GM18502 (cell line): ENCODE measurements at regions not wholly inside any gene's neighbourhood (a gene's known extent, or its start where the extent isn't known, plus 50 kb on each side); places are given as distances from the start of the nearest gene placed in this dataset.

ENCODE experiments used
- ATAC-seq: cut with Tn5 transposase; IDR thresholded peaks from one replicate; pipeline ENCODE4 v1.9.1; 2021; ENCODE audit warnings: mild to moderate bottlenecking; ENCODE audit not compliant: unreplicated experiment, poor library complexity

DNA sequence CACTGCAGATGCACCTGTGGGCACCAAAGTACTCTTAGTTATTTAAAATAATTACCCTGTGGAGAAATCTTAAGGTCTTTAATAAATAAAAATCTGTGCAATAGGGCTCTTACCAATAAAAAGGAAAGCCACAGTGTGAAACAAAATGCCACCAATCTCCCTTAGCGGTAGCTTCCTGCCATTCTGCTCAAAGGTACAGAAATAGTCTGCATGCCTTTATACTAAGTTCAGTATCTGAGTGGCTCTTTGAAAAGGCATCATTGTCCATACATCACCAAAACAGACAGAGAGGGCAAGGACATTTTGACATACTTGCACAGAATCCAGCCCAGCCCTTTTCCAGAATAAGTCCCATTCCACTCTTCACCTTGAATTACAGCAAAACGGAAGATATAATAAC, 161.0 kb downstream of the KLF12 start:
- ATAC-seq = no peak

DNA sequence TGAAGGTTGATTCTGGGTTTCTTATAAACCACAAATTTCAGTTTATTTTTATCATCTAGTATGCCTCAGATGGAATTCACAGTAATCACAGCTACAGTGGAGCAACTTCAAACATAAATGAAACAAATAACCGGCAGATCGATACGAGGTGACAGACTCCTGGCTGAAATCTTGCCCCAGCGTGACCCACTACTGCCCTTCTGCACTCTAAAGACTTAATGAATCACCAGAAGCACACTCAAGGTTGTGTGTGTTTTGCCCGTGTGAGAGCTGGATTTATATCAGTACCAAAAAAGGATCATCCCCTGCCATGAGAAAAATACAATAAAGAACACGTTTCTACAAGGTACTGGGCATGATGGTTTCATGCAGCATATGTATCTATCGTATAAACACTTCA, 161.7 kb downstream of the KLF12 start:
- ATAC-seq = no peak

DNA sequence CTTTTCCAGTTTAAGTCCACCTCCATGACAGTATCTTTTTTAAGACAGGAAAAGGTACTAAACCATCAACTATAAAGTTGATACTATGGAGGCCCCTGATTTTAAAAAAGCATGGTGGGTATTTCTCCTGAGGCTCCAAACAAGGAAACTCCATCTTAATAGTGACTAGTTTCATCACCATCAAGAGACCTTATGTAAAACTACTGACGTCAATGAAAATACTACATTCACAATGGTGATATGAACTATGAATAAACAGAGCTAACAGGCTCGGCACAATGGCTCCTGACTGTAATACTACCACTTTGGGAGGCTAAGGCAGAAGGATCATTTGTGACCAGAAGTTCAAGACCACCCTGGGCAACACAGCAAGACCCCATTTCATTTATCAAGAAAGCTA, 162.7 kb downstream of the KLF12 start:
- ATAC-seq = no peak

DNA sequence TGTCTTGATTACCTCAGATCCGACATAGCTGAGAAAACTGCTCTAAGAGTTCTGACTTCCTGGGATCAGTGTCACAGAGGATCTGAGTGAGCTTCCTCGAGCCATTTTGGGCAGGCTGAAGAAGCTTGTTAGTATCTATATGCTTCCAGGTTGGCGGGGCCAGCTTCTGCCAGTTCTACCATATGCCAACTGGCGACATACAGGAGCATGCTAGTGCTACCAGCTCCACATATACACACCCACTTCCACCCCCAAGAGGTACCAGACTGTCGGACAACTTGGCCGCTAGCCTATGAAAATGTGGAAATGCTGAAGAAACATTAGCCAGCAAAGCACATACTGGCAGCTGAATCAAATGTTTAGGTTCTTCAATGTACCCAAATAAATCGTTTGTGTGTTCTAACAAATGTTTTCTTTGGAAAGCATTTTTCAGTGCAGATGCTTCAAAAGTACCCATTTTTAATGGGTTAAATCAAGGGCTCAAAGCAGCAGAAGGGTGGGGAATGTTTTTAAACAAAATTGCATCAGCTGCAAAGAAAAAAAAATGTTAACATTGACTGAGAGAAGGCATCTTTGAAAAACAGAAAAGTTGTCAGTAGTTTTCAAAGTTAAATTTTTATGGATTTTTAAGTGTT, 163.7 kb downstream of the KLF12 start:
- no peak for ATAC-seq

DNA sequence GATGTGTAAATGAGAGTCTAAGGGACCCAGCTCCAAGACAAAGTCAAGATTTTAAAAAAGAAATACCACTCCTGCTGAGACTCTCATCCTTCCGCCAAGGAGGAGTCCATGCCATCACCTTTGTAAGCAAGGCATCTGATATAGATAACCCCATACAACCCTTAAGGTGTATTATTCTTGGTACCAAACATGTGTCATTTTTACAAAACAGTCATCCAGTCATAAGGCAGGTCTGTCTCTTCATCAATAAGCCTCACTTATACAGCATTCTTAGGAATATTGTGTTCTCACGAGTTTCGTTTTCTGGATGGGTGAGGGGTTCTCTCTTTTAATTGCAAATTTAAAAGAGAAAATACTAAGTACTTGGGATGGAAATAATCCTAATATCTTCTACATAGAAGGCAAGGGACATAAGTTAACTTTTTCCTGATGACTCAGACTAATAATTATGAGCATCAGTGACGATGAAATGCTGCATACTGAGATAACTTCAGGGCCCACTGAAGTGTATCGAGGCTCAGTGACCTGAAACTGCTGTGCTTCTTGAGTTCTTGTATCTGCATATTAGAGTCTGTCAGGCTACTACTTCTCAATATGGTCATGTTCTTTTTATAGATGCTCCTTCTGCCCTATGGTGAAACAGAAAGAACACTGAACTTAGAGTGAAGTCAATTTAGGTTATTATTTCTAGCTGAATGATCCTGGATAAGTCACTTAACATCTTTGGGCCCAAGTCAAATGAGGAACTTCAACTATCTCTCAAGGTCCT, 166.6 kb downstream of the KLF12 start:
- ATAC-seq = peak; percentile 100

DNA sequence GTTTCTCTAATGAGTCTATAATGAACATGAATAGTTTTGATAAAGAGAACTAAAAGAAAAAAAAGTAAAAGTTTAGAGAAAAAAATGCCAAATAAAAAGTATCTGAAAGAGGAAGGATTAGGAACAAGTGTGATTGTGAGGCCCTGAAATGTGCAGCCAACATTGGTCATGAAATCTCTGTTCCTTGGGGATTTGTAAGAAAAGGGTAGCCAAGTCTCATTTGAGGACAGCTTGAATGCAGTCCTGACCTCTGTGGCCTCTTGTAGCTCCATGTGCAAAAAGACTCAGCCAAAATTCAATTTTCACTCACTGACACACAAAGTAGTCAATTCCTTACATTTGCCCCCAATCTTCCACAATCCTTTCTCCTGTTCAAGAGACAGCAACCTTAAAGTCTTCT, 167.9 kb downstream of the KLF12 start:
- no peak for ATAC-seq

DNA sequence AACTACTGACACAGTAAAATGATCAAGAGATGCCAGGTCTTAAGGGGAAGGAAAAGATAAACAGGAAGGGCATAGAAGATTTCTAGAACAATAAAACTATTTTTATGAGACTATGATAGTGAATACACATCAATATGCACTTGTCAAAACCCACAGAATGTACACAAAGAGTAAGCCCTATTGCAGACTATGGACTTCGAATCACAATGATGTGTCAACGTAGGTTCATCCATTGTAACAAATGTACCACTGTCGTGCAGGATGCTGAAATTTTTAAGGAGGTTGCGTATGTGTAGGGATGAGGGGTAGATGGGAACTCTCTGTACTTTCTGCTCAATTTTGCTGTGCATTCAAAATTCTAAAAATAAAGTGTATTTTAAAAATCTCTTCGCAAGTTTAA, 171.9 kb downstream of the KLF12 start:
- ATAC-seq = no peak

DNA sequence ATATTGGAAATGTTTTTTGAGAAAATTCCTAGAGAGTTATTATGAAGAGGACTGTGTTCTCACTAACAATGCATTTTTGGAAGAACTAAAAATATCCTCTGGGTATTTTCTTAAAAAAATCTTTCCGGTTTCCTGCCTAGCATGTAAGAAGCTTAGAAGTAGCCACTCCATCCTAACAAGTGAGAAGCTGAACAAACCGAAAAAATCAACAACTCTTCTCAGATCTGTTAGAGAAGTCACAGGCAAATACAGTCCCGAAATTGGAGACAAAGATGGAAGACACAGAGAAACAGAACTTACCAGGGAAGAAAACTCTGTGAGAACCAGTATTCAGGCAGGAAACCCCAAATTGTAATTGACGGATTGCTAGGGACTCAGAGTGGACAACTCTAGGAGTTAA, 173.0 kb downstream of the KLF12 start:
- ATAC-seq = peak; percentile 60

DNA sequence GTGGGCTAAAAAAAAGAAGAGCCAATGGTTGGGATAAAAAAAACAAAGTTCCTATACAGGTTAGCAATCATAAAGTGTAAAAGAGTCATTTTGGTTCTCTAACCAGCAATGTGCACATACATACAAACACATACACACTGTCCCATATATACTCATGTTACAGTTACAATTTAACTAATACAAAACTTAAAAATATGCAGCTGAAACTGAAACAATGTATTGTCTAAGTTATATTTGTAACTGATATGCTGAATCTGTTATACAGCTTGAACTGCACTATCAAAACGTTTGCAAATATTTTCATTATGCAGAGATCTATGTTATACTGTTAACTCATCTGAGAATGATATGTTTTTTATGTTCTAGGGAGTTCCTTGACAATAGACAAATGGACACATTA, 173.7 kb downstream of the KLF12 start:
- peak; percentile 44 for ATAC-seq

DNA sequence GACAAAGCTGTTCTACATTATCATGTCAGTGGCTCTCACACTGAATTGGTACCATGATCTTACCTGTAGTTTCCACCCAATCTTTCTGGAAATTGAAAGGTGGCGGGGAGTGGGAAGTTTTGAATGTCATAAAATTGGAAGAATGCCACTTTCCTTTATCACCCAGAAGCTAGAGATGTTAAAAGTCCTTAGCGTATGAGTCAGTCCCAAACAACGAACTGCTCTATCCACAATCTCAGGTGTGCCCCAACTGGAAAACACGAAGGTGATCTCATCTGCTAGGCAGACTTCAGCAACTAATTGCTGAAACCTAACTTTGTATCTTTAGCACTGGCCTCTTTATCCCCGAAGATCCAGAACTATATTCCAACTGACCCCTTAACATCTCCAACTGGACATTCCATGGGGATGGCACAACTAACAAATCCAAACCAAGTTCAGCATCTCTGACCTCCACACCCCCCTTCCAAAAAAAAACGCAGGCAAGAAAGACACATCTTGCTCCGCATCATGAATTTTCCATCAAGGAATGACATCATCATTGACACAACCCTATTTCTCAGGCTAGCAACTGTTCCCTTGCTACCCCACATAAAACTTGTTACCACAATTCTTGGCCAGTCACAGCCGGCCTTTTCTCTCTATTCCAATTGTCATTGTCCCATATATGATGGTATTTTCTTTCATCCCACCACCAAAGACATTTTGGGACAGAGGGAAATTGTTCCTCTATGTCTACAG, 175.4 kb downstream of the KLF12 start:
- no peak for ATAC-seq

DNA sequence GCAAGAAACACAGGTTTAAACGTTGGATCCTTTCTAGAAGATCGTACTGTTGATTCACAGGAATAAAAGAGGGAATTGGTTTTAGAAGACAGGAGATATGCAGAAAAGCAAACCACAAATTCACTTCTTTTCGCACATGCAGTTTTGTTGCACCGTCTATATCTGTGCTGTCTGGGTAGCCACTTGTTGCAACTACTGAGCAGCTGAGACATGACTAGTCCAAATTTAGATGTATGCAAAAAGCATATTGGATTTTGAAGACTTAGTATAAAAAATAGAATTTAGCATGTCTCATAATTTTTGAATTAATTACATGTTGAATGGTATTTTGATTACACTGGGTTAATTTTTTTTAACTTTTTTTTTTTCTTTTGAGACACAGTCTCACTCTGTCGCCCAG, 176.3 kb downstream of the KLF12 start:
- ATAC-seq = no peak

DNA sequence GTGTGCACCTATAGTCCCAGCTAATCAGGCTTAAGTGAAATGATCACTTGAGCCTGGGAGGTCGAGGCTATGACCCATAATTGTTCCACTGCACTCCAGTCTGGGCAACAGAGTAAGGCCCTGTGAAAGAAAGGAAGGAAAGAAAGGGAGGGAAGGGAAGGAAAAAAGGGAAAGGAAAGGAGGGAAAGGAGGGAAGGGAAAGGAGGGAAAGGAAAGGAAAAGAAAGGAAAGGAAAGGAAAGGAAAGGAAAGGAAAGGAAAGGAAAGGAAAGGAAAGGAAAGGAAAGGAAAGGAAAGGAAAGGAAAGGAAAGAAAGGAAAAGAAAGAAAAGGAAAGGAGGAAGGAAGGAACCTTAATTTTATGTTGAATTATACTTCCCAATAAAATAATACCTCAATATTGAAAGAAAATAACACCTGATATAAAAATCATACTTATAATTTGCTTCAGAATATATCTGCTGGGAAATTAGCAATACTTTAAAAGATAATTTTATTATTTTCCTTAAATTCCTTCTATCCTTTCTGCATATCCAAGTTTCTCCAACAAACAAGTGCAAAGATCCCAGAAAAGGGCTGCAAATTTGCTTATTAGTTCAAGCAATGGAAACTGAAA, 177.3 kb downstream of the KLF12 start:
- ATAC-seq = no peak

DNA sequence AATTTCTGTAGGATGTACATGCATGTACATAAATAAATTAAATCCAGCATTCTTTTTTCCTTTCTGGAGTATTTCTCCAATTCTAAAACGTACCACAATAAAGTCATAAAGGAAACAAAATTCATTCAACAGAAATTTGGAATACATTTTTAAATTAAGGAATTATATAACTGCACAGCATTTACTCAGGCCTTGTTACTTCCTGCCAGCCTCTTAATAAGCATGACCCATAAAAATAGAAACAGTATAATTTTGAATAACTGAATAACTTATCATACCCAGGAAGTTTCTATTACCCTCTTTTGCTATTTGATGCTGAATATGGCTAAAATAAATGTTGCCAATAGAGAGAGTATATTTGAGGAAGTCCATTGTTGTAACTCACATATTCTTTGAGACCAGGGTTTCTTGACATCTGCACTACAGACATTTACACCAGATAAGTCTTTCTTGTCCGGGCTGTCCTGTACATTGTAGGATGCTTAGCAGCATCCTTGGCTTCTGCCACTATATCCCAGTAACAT, 178.2 kb downstream of the KLF12 start:
- no peak for ATAC-seq

DNA sequence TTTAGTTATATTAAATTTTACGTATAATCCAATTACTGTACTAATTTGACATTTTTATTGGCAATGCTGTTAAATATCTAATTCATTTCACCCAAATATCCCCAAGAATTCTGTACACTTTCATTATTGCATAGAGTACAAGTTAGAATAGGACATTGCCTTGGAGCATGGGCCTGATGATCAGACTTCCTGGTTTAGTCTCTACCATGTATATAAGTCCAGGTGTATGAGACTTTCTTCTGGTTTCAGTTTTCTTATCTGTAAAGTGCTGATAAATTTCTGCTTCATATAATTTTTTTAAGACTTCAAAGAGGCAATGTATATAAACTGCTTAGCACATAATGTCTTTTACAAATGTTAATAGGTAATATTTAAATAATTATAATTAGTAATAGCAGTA, 179.4 kb downstream of the KLF12 start:
- peak; percentile 74 for ATAC-seq

DNA sequence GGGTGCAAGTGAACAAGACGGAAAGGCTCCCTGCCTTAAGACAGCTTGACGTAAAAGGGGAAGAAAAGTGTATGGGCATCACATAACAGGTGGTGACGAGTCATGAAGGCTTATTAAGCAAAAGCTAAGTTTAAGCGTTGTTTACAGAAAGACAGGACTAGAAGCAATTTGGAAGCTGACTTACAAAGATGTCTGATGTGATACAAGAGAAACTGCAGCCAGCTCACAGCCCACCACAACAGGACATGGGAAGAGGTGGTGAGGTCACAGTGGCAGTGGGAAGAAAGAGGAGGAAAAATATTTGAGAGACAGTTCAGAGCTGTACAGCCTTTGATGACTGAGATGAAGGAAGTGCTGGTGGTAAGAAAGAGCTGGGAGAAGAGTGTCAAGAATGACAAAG, 181.6 kb downstream of the KLF12 start:
- ATAC-seq = no peak

DNA sequence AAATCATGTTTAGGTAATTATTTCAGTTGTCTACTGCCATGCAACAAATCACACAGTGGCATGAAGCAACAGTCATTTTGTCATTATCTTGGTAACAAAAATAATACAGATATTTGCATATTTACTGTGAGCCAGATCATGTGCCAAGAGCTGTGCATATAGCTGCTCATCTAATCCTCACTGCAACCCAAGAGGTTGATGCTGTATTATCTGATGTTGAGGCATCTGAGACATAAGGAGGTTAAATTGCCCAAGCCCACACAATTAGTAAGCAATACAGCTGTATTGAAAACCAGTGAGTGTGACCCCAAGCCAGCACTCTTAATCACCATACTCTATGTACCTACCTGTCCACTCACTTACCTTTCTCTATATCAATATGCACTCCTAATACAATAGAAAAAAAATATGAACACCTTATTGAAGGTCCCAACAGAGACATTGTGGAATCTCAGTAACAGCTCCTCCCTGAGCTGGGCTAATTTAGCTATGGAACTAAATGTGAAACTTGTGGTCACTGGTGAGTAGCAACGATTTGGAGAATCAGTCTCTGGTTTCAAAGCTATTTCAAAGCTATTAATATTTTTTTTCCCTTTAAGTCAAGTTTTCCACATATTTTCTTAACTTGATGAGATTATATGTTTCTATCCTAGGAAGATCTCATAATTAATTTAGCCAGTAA, 185.2 kb downstream of the KLF12 start:
- ATAC-seq = peak; percentile 67

DNA sequence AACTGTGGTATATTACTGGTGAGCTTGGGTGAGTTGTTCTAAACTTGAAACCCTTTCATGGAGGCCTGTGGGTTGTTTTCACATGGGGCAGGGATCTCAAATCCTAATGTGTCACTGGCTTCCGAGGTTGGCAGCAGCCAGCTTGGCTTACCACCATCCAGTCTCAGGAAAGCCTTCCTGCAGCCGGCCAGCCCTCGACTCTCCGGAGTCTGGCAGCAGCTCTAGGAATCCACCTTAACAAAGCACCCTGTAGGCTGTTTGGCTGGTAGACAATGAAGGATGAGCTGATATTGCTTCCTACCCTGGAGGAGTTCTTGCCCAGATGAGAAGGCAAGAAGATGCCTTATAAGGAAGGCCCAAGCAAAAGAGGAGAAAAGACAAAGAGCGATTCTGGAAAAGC, 188.3 kb downstream of the KLF12 start:
- ATAC-seq = no peak

DNA sequence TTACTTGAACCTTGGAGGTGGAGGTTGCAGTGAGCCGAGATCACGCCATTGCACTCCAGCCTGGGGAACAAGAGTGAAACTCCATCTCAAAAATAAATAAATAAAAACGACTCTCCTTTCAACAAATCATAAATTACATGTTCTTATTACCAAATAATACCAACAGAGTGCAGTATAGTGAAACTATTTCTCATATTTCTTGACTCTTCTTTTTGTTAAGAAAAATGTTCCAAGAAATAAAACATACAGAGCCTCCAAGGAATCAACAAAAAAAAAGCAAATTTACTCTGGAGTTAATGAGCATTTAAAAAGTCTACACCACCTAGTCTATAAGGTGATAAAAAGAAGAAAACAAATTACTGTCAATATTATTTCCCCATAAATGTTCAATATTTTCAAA, 188.8 kb downstream of the KLF12 start:
- ATAC-seq = no peak

DNA sequence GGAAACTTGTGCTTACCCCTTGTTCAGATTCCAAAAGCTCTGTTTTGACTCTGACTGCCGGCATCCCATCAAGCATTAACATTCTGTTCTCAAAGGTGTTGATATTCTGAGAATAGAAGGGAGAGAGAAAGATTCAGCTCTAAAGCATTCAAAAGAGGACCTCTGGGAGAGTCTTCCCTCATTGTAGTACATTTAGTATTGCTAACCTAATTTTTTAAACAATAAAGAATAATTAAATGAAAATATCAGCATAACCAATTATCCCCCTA, 190.3 kb downstream of the KLF12 start:
- no peak for ATAC-seq

DNA sequence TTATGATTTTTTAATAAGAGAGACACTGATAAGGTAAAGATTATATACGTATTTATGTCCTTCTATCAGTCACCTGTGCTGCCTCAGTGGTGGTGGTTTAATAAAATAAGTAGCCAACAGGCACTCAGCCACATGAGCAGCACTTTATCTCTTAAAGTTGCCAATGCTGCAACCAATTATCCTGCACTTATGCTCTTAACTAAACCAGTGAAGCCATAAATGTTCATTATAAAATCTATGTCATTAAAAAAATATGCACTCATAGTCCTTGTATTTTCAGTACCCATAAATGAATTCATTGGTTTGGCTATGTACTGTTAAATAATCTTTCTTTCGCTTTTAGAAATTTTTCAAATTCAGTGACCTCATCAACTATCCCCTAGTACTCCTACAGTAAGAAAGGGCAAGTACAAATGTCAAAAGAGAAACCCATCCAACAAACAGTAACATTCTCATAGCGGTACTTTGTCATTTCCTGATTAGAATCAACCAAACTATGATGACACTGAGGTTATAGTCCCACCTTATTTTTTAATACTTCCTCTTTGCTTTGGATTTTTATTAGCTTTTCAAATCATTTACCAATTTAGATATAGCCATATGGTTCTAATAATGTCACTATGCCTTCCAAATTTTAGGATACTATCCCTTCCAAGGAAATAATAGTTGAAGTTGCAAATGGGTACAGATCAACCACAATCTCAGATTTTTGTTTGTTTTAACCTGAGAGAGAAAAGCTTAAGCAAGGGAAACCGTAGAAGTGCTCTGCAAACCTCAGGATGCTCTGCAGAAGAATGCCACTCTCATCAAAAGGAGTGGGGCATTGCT, 190.9 kb downstream of the KLF12 start:
- ATAC-seq = peak; percentile 82
